Body of pancreas (tissue), 4 donors: ENCODE measurements at regions not wholly inside any gene's neighbourhood (a gene's known extent, or its start where the extent isn't known, plus 50 kb on each side); places are given as distances from the start of the nearest gene placed in this dataset.

Experiments used
- POLR2A ChIP-seq, 3 donors: fragments of 450-650 bp; IDR thresholded peaks; one replicate each; pipeline ENCODE4 v1.6.1; 2016; ENCODE audit warnings: antibody characterized with exemption in 3 of 3, mild to moderate bottlenecking in 2 of 3
- TF ChIP-seq, protein P1 (sequence below), 7 experiments: fragments of 450-650 bp in 4 of 7; fragments of 200-600 bp in 3 of 7; sonication (generic) in 3 of 7; IDR thresholded peaks; one replicate each; pipeline ENCODE4 v1.5.1; 2016 to 2019; ENCODE audit warnings: antibody characterized with exemption in 7 of 7

DNA sequence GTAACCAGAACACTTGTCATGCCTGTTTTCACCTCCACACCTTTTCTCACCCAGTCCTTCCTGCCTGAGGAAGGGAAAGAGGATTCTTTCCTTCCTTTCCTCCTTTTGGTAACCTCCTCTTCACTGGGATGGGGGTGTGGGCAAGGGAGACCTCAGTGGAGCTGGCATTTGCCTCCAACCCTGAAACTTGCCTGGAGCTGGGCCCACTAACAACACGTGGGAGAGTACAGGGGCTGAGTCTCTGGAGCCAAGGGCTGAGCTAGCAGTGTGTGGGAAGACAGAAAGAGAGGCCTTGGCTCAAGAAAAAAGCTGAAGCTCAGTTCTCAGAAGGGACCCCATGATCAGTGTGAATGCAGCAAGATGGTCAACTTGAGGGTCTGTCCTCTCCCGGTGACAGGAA, 86.6 kb upstream of the SLC6A11 start:
- no peak for TF ChIP-seq POLR2A (IDR thresholded peaks at IDR 0.05)
- TF ChIP-seq, protein P1, sequence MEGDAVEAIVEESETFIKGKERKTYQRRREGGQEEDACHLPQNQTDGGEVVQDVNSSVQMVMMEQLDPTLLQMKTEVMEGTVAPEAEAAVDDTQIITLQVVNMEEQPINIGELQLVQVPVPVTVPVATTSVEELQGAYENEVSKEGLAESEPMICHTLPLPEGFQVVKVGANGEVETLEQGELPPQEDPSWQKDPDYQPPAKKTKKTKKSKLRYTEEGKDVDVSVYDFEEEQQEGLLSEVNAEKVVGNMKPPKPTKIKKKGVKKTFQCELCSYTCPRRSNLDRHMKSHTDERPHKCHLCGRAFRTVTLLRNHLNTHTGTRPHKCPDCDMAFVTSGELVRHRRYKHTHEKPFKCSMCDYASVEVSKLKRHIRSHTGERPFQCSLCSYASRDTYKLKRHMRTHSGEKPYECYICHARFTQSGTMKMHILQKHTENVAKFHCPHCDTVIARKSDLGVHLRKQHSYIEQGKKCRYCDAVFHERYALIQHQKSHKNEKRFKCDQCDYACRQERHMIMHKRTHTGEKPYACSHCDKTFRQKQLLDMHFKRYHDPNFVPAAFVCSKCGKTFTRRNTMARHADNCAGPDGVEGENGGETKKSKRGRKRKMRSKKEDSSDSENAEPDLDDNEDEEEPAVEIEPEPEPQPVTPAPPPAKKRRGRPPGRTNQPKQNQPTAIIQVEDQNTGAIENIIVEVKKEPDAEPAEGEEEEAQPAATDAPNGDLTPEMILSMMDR (IDR thresholded peaks at IDR 0.05) = no peak
